Kasumi-1 (cell line): ENCODE measurements at regions not wholly inside any gene's neighbourhood (a gene's known extent, or its start where the extent isn't known, plus 50 kb on each side); places are given as distances from the start of the nearest gene placed in this dataset.
"Not testable (repeated sequence)": the region's sequence is repeated elsewhere in the genome, so short reads cannot be mapped to it uniquely, and the experiment has no call there.

Source experiments
- DNase-seq, 2 experiments: peaks; one replicate each; lab custom pipeline; 2025; lab: John Stamatoyannopoulos, UW

DNA sequence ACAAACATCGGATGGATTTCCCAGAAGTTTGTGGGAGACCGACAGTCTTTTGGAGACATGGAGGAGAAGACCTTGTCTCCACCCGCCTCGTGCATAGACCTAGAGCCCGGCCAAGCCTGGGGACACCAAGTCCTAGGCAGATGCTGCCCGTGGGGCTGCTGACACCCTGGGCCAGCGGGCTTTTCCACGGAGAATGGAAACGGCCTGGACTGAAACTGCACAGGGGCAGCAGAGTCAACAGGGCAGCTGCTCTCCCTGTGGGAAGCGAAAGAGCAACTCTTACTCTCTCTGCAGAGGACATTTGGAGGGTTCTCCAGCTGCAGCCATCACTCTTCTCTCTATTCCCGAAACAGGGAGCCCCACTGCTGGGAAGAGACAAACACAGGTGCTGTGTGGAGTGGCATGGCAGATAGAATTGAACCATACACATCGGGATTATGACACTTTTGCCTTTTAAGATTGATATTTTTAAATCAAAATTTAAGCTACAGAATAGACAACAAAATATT is 401.2 kb downstream of the THBS2 start:
- no peak for DNase-seq

DNA sequence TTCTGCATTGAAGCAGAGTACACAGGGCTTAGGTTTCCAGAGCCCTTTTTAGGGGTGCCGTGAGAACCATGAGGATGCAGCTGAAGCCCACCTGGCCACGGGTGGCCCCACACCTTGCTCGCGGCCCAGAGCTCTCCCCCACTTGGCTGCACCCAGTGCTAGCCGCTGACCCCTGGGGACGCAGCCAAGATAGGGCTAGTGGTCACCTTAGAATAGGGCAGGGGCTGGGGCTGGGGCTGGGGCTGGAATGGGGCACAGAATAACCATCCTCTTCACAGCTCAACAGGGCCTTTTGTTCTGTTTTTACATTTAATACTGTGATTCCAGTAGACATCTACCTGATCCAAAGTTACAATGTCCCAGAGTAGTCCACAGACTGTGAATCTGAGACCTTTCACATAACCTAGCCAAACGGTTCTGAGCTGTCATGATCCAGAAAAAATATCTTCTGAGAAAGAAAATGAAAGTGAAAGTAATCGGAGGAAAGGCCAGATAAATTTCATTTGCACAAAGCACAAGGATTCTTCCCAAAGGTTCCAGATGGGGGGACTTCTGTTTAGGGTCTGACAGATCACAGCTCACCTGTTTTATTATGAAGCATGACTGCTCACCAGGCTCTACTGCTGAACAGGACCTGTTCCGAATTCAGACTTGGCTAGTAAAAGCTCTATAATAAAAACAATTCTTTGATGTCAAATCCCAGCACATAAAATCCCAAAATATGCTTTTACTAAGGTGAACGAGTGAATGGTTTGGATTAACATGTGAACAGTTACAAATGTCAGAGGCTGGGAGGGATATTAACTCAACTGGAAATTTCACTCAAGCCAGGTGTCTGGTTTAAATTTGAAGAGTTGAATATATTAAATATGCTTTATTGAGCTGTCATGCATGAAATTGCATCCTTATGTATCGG is 401.9 kb downstream of the THBS2 start:
- no peak for DNase-seq

DNA sequence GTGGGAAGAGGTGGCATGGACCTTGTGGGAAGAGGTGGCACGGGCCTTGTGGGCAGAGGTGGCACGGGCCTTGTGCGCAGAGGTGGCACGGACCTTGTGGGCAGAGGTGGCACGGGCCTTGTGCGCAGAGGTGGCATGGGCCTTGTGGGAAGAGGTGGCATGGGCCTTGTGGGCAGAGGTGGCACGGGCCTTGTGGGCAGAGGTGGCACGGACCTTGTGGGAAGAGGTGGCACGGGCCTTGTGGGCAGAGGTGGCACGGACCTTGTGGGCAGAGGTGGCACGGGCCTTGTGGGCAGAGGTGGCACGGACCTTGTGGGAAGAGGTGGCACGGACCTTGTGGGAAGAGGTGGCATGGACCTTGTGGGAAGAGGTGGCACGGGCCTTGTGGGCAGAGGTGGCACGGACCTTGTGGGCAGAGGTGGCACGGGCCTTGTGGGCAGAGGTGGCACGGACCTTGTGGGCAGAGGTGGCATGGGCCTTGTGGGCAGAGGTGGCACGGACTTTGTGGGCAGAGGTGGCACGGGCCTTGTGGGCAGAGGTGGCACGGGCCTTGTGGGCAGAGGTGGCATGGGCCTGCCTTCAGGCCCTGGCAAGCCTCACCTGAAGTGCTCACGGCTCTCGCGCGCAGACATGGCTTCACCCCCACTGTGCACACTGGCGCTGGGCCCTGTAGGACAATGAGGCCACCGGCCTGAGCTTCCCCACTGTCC is 403.5 kb downstream of the THBS2 start:
- DNase-seq: not testable (repeated sequence)

DNA sequence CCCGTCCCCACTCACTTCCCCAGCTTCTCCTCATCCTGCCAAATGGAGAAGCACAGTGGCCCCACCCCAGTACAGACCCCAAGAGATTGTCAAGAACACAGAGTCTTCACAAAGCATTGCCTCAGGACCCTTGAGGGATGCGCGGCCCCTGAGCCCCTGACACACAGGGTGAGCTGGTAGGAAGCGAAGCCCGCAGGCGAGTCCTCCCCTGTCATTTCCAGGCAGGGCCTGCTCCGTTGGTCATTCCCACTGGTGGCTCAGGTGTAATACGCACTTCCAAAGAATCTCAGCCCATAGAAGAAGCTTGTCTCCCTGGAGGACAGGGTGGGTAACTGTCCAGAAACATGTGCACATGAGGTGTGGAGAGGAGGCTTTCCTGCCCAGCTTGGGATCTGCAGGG is 404.2 kb downstream of the THBS2 start:
- no peak for DNase-seq

DNA sequence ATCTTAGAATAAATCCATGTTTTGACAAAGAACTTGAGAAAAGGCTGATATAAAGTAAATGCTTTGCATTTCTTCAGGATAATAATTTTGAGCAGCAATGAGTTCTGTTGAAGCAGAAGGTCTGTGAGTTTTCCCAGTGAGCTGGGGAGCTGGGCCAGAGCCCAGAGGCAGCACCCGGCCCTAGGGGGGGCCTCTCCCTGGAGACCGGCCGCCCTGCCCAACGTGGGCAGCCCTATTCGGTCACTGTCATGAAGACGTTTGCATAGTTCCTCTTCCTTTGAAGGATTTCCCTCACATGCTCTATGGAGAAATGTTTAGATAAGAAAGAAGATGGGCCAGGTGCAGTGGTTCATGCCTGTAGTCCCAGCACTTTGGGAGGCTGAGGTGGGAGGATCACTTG is 404.8 kb downstream of the THBS2 start:
- DNase-seq: no peak

DNA sequence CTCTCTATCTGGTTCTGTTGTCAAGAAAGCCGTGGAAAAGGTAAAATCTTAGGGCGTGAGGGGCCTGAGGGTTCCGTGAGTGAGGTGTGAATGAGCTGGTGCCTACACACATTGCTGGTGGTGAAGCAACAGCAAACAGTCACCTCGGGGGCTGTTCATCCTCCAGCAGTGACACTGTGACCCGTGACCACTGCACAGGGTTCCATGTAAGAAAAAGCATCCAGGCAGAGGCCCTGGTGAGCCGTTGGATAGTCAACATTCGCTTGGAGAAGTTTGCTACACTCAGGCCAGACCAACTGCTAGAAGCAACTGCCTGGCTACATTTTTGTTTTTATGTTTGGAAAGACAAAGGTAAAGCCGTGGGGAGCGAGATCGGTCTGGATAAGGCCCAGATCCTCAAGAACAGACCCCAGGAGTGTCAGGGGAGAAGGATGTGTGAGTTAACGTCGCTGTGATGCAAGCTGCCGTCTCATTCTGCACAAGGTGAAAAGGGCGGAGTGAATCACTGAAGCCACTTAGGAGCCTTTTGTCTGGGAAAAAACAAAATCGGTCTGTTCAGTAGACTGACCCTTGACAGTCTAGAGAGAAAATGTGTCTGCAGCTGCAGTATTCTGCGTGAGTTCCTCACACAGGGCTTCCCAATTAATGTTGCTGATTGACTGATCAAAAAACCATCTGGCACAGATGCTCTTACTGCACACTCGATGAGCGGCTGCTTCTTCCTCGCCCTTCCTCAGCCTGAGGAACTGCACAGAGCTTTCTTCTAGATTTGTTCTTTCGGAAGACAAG is 404.0 kb downstream of the SMOC2 start:
- DNase-seq: no peak

DNA sequence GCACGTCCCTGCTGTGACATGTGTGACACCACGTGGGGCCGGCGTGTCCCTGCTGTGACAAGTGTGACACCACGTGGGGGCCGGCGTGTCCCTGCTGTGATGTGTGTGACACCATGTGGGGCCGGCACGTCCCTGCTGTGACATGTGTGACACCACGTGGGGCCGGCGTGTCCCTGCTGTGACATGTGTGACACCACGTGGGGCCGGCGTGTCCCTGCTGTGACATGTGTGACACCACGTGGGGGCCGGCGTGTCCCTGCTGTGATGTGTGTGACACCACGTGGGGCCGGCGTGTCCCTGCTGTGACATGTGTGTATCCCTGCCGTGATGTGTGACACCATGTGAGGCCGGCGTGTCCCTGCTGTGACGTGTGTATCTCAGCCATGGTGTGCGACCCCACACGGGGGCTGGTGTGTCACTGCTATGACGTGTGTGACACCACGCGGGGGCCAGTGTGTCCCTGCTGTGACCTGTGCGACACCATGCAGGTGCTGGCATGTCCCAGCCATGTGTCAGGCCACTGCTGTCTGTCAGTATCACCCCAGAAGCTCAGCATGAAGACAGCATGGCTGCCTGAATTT is 401.7 kb downstream of the SMOC2 start:
- DNase-seq: not testable (repeated sequence)

DNA sequence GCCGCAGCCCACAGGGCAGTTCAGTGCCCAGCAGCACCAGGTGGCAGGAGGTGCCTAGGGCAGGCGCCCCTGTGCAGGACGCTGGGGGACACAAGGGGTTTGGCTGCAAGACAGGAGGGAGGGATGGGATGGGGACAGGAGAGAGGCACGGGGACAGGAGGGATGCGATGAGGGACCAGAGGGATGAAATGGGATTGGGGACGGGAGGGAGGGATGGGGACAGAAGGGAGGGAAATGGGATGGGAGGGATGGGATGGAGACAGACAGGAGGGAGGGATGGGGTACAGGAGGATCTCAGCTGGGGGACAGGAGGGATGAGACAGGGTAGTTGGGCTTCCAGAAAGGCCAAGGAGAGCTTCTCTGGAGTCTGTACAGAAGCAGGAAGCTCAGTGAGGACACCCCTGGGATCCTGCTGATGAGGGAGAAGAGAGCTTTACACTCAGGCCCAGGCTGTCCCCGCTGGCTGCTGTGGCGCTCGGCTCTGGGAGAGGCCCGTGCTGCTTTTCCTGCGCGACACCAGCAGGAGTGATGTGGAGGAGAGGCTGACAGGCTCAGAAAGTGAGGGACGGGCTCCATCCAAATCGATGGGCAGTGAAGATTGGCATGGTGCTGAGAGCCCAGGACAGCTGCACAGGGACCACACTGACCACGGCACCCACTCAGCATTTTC is 400.8 kb downstream of the SMOC2 start:
- no peak for DNase-seq

DNA sequence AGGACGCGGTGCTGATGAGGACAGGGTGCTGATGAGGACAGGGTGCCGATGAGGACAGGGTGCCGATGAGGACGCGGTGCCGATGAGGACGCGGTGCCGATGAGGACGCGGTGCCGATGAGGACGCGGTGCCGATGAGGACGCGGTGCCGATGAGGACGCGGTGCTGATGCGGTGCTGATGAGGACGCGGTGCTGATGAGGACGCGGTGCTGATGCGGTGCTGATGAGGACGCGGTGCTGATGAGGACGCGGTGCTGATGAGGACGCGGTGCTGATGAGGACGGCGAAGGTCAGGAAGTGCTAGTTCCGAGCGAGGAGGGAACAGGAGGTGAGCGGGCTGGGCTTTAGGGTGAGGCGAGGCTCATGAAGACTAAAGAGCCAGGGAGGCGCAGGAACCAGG is 399.9 kb downstream of the SMOC2 start:
- DNase-seq: not testable (repeated sequence)

DNA sequence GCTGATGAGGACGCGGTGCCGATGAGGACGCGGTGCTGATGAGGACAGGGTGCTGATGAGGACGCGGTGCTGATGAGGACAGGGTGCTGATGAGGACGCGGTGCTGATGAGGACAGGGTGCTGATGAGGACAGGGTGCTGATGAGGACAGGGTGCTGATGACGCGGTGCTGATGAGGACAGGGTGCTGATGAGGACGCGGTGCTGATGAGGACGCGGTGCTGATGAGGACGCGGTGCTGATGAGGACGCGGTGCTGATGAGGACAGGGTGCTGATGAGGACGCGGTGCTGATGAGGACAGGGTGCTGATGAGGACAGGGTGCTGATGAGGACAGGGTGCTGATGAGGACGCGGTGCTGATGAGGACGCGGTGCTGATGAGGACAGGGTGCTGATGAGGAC is 399.3 kb downstream of the SMOC2 start:
- DNase-seq: not testable (repeated sequence)

DNA sequence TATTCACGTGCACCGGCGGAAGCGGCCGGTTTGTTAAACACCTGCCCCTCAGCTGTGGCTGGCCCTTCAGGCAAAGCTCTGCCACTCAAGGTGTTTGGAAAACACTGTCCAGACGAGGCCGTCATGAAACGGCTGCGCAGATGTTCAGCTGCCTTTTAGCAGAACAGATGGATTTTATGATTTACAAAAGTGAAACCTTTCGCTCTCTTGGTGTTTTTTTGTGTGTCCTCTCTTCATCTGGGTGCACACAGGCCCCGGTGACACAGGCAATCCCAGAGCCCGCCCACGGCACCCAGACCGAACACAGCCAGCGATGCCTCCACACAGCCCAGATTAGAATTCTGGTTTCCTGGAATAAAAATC is 397.0 kb downstream of the SMOC2 start:
- DNase-seq: no peak

DNA sequence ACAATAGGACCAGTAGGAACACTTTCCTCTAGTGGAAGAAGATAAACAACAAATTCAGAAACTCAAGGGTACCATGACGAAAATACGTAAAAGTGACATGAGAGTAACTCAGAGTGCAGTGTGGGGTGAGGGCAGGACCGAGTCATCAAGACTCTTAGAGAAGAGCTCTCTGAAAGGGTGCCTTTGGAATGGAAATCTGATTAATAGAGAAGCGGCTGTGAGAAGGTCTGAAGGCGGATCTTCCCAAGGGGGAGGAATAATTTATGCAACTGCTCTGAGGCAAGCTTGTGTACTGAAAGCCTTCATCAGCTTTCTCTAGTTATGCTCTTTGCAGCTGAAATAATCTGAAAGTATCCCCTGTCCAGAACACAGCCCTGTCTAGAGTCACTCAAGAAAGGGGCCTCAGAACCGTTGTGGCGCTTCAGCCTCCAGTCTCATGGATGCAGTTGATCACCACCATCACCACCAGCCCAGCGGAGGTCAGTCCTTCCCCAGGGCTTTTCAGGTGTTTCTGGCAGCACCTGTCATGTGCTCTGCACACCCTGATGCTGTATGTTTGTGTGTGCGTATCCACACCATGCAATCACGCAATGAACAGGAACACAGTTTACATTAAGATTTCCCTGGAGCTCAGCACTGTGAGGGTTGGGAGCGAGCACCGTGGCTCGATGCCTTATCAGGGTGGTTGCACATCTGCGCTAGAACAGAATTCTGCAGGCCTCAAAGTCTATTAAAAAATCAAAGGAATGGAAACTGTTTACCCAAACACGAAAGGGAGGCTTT is 396.5 kb downstream of the SMOC2 start:
- no peak for DNase-seq

DNA sequence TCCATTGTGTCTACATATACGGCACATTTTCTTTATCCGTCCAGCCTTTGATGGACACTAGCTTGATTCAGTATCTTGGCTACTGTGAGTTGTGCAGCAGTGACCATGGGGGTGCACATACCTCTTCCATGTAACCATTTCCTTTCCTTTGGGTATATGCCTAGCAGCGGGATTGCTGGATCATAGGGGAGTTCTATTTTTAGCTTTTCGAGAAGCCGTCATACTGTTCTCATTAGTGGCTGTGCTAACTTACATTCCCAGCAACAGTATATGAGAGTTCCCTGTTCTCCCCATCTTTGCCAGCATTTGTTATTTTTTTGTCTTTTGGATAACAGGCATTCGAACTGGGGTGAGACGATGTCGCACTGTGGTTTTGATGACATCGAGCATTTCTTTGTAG is 395.0 kb downstream of the SMOC2 start:
- DNase-seq: no peak

DNA sequence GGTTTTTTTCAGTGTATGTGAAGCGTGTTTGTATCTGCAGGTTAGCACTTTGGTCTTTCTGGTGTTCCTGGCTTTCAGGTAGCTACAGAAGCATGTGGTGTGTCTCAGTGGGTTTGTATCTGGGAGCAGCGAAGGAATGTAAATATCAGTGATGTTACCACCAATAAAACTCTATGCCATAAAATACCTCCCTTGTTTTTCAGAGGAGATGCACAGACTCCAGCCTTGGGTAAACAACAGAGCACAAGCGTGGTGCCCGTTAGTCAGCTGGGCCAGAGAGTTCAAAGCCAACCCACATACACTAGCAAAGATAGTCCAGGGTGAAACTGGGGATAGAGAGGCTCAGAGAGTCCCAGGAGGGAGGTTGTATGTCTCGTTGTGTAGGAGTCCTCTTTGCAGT is 393.8 kb downstream of the SMOC2 start:
- DNase-seq: no peak

DNA sequence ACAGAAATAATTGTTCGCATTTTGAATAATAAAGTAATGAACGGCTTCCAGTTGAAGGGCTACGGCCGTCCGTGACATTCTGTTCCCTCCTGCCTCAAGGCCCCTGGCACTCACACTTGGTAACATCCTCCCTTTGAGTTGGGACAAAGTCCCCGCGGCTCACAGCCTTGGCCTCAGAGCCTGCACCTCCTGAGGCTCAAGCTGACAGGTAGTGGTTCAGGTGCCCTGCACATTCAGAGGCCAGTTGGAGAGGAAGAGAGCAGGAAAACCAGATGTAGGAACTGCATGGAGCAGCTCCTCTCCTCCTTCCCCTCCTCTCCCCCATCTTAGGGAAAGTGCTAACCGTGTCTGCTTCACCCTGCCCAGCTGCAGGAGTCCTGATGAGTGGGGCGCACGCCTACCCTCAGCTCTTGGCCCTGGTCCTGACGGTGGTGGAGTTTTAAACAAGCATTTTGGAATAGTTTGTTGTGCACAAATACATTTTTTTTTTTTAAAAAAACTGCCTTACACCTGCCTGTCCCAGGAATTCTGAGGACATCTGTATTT is 393.1 kb downstream of the SMOC2 start:
- DNase-seq: no peak

DNA sequence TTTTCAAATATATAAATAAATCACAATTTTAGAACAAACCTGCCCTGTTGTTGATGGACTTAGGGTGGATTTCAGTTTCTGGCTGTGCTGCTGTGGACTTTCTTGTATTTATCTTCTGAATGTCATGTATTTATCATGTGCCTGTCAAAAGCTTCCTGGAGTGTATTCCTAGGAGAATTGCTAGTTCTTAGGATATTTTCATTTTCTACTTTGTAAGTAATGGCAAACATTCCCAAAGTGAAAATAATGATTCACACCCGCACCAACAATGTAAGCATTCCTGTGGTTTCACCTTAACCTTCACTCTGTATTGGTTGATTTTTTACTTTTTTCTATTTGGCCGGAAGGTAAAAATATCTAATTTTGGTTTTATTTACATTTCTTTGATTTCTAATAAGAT is 387.8 kb downstream of the SMOC2 start:
- no peak for DNase-seq

DNA sequence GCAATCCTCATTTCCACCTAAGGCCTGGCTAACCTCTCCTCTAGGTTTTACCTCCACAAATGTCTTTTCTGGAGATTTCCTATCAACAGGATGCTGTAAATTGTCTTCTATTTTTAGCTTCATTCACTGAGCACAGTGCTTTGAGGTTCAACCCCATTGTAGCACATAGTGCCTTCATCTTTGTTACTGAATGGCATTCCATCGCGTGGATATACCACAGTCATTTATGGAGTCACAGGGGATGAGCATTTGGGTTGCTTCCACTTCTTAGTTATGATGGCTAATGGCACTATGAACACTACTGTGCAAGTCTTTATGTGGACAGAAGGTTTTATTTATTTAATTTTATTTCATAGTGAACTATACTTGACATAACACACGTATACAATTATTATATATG is 387.1 kb downstream of the SMOC2 start:
- no peak for DNase-seq

DNA sequence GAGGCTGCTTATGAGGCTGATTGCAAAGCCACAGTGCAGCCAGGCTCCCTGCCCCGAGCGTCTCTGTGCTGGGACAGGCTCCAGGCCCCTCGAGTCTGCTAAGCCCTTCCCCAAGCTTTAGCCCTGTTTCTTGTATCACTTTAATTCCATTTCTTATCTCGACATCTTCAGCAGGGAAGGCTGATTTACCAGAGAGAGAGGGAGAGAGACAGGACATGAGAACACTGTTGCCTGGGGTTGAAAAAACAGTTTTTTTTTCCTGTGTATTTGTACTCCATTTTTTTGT is 386.5 kb downstream of the SMOC2 start:
- DNase-seq: no peak

DNA sequence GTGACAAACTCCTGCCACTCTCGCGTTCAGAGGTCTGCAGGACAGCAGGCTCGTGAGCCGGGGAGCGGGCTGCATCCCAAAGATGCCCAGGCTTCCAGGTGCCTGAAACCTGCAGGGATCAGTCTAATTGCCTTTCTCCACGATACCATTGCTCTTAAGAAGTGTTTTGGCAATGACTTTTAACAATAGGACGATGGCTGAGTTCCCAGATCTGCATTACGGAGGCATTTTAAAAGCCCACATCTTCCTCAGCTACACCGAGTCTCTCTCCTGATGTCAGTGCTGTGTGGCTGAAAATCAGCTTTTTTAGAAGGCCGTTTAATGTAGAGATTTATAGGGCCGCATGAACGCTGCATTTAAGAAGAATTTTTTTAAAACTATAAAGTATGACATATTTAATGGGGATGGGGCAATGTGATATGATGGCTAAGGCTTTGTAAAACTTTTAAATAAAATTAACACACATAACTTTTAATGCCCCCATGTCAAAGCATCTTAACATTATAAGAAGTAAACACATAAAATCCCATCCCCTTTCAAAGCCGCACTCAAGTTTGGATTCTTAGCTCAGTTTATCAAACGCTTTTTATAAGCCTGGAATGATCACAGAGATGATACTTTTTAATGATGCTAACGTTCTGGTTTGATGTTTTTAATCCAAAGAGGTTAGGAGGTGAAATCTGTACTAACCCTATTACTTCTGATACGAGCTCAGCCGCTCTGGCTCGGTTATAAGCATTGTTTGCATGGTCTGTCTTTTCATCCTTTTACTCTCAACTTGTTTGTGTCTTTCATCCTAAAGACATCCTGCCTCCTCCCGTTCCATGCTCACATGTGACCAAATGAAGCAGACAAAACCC is 386.0 kb downstream of the SMOC2 start:
- DNase-seq: no peak

DNA sequence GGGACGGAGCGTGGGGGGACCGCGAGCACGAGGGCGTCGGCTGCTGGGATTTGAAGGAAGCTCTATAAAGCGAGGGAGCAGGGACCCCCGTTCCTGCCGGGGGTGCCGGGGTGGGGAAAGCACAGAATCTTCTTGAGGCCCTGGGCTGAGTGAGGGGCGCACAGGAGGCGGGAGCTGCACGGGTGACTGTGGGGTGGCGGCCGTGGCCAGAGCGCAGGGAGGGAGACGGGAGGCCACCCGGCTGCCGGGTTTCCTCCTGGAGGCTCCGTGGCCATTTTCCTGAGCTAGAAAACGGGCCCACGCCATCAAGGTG is 385.1 kb downstream of the SMOC2 start:
- DNase-seq: no peak
